ENCODE measurements at regions not wholly inside any gene's neighbourhood (a gene's known extent, or its start where the extent isn't known, plus 50 kb on each side); places are given as distances from the start of the nearest gene placed in this dataset.

DNA sequence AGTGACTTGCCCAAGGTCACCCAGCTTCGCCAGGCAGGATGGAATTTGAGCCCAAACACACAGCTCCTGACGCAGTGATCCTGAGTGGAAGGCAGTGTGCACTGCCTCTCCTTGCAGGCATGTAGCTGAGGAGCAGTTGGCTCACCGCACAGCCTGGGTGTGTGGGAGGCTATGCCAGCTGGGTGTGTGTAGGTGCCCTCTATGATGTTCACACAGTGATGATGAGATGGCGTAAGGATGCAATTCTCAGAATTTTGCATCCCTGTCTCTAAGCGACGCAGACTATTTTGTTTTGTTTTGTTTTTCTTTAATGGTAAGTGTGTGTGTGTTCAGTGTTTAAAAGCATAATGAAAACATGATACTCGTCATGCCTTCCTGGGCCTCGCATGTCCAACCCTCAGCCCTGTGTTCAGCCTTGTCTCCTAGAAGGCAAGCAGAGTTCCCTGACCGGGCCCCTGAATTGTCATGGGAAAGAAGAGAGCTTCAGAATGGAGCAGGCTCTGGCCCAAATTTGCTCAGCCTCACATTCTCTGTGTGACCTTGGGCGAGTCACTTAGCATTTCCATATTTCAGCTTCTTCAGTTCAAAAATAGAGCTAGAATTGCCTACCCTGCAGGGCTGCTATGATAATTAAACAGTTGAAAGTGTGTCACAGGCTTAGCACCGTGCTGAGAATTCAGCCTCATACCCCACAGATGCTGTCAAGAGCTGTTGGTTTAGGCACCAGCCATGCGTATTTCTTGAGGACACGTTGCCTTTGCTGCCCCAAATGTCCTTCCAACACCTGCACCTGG is 603.6 kb upstream of the RAB6C start:
- TF ChIP-seq, protein P1, sequence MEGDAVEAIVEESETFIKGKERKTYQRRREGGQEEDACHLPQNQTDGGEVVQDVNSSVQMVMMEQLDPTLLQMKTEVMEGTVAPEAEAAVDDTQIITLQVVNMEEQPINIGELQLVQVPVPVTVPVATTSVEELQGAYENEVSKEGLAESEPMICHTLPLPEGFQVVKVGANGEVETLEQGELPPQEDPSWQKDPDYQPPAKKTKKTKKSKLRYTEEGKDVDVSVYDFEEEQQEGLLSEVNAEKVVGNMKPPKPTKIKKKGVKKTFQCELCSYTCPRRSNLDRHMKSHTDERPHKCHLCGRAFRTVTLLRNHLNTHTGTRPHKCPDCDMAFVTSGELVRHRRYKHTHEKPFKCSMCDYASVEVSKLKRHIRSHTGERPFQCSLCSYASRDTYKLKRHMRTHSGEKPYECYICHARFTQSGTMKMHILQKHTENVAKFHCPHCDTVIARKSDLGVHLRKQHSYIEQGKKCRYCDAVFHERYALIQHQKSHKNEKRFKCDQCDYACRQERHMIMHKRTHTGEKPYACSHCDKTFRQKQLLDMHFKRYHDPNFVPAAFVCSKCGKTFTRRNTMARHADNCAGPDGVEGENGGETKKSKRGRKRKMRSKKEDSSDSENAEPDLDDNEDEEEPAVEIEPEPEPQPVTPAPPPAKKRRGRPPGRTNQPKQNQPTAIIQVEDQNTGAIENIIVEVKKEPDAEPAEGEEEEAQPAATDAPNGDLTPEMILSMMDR (IDR thresholded peaks at IDR 0.05; ENCODE audit: insufficient read depth, low read depth, low read length), result no peak
- no peak for DNase-seq (ENCODE audit: low read depth)
- no peak overlapping the region for H3K4me3 ChIP-seq (ENCODE audit: low read depth, low read length)

DNA sequence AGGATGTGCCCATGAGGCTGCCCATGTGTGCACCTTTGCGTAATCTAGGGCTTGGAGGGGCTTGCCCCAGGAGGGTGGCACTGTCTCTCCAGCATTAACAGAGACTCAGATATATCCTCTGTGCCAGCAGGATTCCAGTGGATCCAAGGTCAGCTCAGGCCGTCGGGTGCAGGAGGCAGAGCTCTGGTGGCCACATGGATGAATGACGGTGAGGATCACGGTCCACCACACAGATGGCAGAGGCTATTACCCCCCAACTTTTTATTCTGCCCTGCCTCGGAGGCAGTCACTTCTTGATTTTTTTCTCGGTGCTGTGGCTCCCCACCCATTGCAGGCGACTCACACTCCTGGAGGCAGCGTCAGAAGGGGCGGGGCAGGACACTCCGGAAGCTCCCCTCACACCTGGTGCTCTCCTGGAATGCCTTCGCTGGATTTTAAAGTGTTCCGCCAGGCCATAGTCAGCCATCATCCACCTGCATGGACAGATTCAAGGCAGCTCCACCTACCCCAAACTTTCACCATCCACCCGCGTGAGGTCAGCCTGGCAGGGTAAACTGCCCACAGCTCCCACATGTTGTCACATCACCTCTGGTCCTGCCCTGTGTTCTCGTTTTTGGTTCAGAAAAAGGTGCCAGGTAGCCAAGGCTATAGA is 602.9 kb upstream of the RAB6C start:
- TF ChIP-seq, protein P1 (IDR thresholded peaks at IDR 0.05; ENCODE audit: insufficient read depth, low read depth, low read length), result no peak
- no peak overlapping the region for H3K4me3 ChIP-seq (ENCODE audit: low read depth, low read length)
- no peak for DNase-seq (ENCODE audit: low read depth)

- no peak for DNase-seq (ENCODE audit: low read depth)
- no peak overlapping the region for H3K4me3 ChIP-seq (ENCODE audit: low read depth, low read length)
- TF ChIP-seq, protein P1 (IDR thresholded peaks at IDR 0.05; ENCODE audit: insufficient read depth, low read depth, low read length), result no peak
Measured at GRCh38 chr2:129377078-129377469, 602.4 kb upstream of the RAB6C start.

GRCh38 chr2:129378186-129378585 is 601.3 kb upstream of the RAB6C start:
- TF ChIP-seq, protein P1 (IDR thresholded peaks at IDR 0.05; ENCODE audit: insufficient read depth, low read depth, low read length), result no peak
- DNase-seq (ENCODE audit: low read depth), result no peak
- no peak overlapping the region for H3K4me3 ChIP-seq (ENCODE audit: low read depth, low read length)

GRCh38 chr2:129379411-129379810 is 600.1 kb upstream of the RAB6C start:
- no peak overlapping the region for H3K4me3 ChIP-seq (ENCODE audit: low read depth, low read length)
- DNase-seq (ENCODE audit: low read depth), result no peak
- TF ChIP-seq, protein P1 (IDR thresholded peaks at IDR 0.05; ENCODE audit: insufficient read depth, low read depth, low read length), result no peak

DNA sequence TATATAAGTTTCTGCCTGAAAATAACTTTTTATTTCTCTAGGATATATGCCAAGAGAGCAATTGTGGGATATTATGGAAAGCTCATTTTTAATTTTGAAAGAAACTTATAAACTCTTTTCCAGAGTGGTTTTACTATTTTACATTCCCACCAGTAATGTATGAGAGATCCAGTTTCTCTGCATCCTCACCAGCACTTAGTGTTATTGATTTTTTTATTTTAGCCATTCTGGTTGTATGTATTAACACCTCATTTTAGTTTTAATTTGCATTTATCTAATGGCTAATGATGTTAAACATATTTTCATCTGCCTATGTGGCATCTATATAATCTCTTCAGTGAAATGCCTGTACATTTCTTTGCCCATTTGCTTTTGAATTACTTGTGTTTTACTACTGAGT is 597.7 kb upstream of the RAB6C start:
- H3K4me3 ChIP-seq (ENCODE audit: low read depth, low read length), result no peak overlapping the region
- DNase-seq (ENCODE audit: low read depth), result no peak
- TF ChIP-seq, protein P1 (IDR thresholded peaks at IDR 0.05; ENCODE audit: insufficient read depth, low read depth, low read length), result no peak

Measured in fibroblast of villous mesenchyme (primary cell).